Loucy (cell line): ENCODE measurements at regions not wholly inside any gene's neighbourhood (a gene's known extent, or its start where the extent isn't known, plus 50 kb on each side); places are given as distances from the start of the nearest gene placed in this dataset.

Experiments
- H2AFZ ChIP-seq: fragments of 200-600 bp; sonication (generic); 2 replicates; pipeline ENCODE4 v1.6.0; 2016; ENCODE audit warnings: antibody characterized with exemption, mild to moderate bottlenecking, low read length, moderate library complexity
- H3F3A ChIP-seq: fragments of 200-600 bp; 2 replicates; pipeline ENCODE4 v1.6.0; 2016; ENCODE audit warnings: antibody characterized with exemption, low read depth, mild to moderate bottlenecking
- H3K27me3 ChIP-seq: fragments of 200-600 bp; sonication (generic); 2 replicates; pipeline ENCODE4 v1.6.1; 2014; ENCODE audit warnings: low read length, mild to moderate bottlenecking; ENCODE audit not compliant: insufficient read depth, poor library complexity, severe bottlenecking
- H3K36me3 ChIP-seq: fragments of 200-600 bp; sonication (generic); 2 replicates; pipeline ENCODE4 v1.6.1; 2016; ENCODE audit warnings: low read length; ENCODE audit not compliant: insufficient read depth
- H3K4me1 ChIP-seq: fragments of 200-600 bp; sonication (generic); 2 replicates; pipeline ENCODE4 v1.5.1; 2014; ENCODE audit warnings: low read length, mild to moderate bottlenecking; ENCODE audit not compliant: insufficient read depth, poor library complexity, severe bottlenecking
- H3K4me2 ChIP-seq: fragments of 200-600 bp; sonication (generic); 2 replicates; pipeline ENCODE4 v1.6.0; 2014; ENCODE audit warnings: antibody characterized with exemption, low read length, low read depth, mild to moderate bottlenecking; ENCODE audit not compliant: poor library complexity, severe bottlenecking
- H3K4me3 ChIP-seq: fragments of 200-600 bp; sonication (generic); 2 replicates; pipeline ENCODE4 v1.5.1; 2014; ENCODE audit warnings: low read length, mild to moderate bottlenecking, mixed read lengths; ENCODE audit not compliant: poor library complexity, severe bottlenecking
- H3K79me2 ChIP-seq: fragments of 200-600 bp; sonication (generic); 2 replicates; pipeline ENCODE4 v1.6.1; 2014; ENCODE audit warnings: low read length; ENCODE audit not compliant: insufficient read depth
- H3K9ac ChIP-seq: fragments of 200-600 bp; sonication (generic); 2 replicates; pipeline ENCODE4 v1.6.0; 2014; ENCODE audit warnings: mild to moderate bottlenecking, low read depth, low read length, moderate library complexity; ENCODE audit not compliant: poor library complexity, severe bottlenecking
- H3K9me2 ChIP-seq: fragments of 200-600 bp; sonication (generic); replicated peaks from 2 replicates; pipeline ENCODE4 v1.6.1; 2016; ENCODE audit warnings: low read depth, low read length, mixed read lengths
- H3K9me3 ChIP-seq: fragments of 200-600 bp; sonication (generic); 2 replicates; pipeline ENCODE4 v1.6.1; 2014; ENCODE audit warnings: mild to moderate bottlenecking, antibody characterized with exemption, low read length, low read depth; ENCODE audit not compliant: insufficient read depth
- H4K20me1 ChIP-seq: fragments of 200-600 bp; sonication (generic); 2 replicates; pipeline ENCODE4 v1.6.0; 2014; ENCODE audit warnings: antibody characterized with exemption, low read length, mild to moderate bottlenecking; ENCODE audit not compliant: insufficient read depth, poor library complexity, severe bottlenecking
- CTCF ChIP-seq: fragments of 200-600 bp; sonication (generic); conservative IDR thresholded peaks from 2 replicates; pipeline ENCODE4 v1.5.1; 2014; ENCODE audit warnings: mild to moderate bottlenecking, antibody characterized with exemption, low read length
- EZH2phosphoT487 ChIP-seq: fragments of 200-600 bp; IDR thresholded peaks from 2 replicates; pipeline ENCODE4 v1.6.1; 2018; ENCODE audit warnings: antibody characterized with exemption, mild to moderate bottlenecking, moderate library complexity, borderline replicate concordance

- Histone ChIP-seq H2AFZ (no peak overlapping the region), H4K20me1 (no peaks in the 10 kb centered on the region), H3K27me3 (no peaks in the 10 kb centered on the region)
These were observed 1024.8 kb upstream of the EEF2KMT start for GRCh38 chr16:6122401-6122800.

DNA sequence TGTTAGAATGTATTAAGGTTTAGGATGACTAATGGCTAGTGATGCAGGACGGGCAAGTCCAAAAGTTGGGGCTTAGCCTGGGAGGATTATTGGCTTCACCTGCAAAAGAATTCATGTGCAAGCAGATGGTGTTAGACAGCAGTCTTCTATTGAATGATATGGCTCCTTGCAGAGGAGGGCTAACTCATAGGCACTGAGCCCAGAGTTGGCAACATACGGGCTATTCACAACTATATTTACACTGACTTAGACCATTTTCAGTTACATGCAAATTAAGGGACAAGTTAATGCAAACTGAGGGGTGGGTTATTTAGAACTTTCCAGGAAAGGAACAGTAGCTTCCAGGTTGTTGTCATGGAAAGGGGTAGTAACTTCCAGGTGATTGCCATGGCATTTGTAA is 1017.1 kb upstream of the EEF2KMT start:
- no peak overlapping the region for H3K4me2 ChIP-seq
- H3K27me3 ChIP-seq: no peaks in the 10 kb centered on the region
- no peaks in the 10 kb centered on the region for H4K20me1 ChIP-seq
- no peaks in the 10 kb centered on the region for H3K9me3 ChIP-seq
- H3K9me2 ChIP-seq: no peaks in the 10 kb centered on the region
- H3K4me1 ChIP-seq: no peaks in the 10 kb centered on the region
- TF ChIP-seq EZH2phosphoT487: no peak
- no peak for TF ChIP-seq CTCF
- no peaks in the 10 kb centered on the region for H3K79me2 ChIP-seq
- H3K9ac ChIP-seq: no peak overlapping the region
- no peak overlapping the region for H2AFZ ChIP-seq
- no peaks in the 10 kb centered on the region for H3F3A ChIP-seq
- no peaks in the 10 kb centered on the region for H3K36me3 ChIP-seq
- no peak overlapping the region for H3K4me3 ChIP-seq

More at GRCh38 chr16:6122401-6122800, 1024.8 kb upstream of the EEF2KMT start:
- H3F3A ChIP-seq: no peaks in the 10 kb centered on the region
- no peaks in the 10 kb centered on the region for H3K4me1 ChIP-seq
- no peak overlapping the region for H3K4me2 ChIP-seq
- no peaks in the 10 kb centered on the region for H3K36me3 ChIP-seq
- H3K4me3 ChIP-seq: no peak overlapping the region
- TF ChIP-seq EZH2phosphoT487 (no peak), CTCF (no peak)
- H3K9me2 ChIP-seq: no peaks in the 10 kb centered on the region
- H3K9ac ChIP-seq: no peak overlapping the region
- no peaks in the 10 kb centered on the region for H3K9me3 ChIP-seq
- H3K79me2 ChIP-seq: no peaks in the 10 kb centered on the region

DNA sequence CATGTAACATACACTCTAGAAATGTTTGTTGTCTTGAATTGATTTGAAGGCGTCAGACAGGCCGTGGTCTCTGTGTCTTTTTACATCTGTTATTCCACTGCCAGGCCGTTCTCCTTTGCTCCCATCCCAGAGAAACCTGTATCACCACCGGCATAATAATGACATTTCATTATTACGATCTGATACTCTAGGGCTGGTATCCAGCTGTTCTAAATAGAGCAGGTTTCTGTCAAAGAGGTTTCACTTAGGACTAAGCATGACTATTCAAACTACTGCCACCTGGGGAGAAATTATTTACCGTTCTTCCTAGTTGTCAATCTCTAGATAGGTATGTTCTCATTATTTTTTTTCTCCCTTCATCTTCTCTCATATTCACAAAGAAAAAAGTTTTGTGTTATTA is 1016.2 kb upstream of the EEF2KMT start:
- no peaks in the 10 kb centered on the region for H3K79me2 ChIP-seq
- no peak overlapping the region for H3K4me3 ChIP-seq
- no peak overlapping the region for H3K4me2 ChIP-seq
- no peaks in the 10 kb centered on the region for H3K9me3 ChIP-seq
- H3K36me3 ChIP-seq: no peaks in the 10 kb centered on the region
- H3F3A ChIP-seq: no peaks in the 10 kb centered on the region
- TF ChIP-seq EZH2phosphoT487: no peak
- no peak for TF ChIP-seq CTCF
- H3K9me2 ChIP-seq: no peaks in the 10 kb centered on the region
- H3K27me3 ChIP-seq: no peaks in the 10 kb centered on the region
- no peaks in the 10 kb centered on the region for H4K20me1 ChIP-seq
- no peak overlapping the region for H2AFZ ChIP-seq
- H3K9ac ChIP-seq: no peak overlapping the region
- no peaks in the 10 kb centered on the region for H3K4me1 ChIP-seq
